Left lung (tissue), 4 donors: ENCODE measurements at regions not wholly inside any gene's neighbourhood (a gene's known extent, or its start where the extent isn't known, plus 50 kb on each side); places are given as distances from the start of the nearest gene placed in this dataset.

Experiments
- ATAC-seq: fragments of 200-7000 bp; cut with Tn5 transposase; one replicate; pipeline ENCODE4 v1.9.1; 2020; ENCODE audit warnings: moderate library complexity
- DNase-seq, 4 donors: peaks; one replicate each; pipeline ENCODE4 v3.0.0-alpha.2; 2013 to 2020
- H3K27ac ChIP-seq, 2 donors: fragments of 200-600 bp; sonication (generic) in 1 of 2; one replicate each; pipeline versions ENCODE4 v1.5.0 to v1.8.0; 2020 to 2021
- H3K27me3 ChIP-seq, 2 donors: fragments of 200-600 bp; sonication (generic) in 1 of 2; one replicate each; pipeline versions ENCODE4 v1.5.0 to v1.8.0; 2020 to 2021
- H3K36me3 ChIP-seq, 2 donors: fragments of 200-600 bp; sonication (generic) in 1 of 2; one replicate each; pipeline versions ENCODE4 v1.5.0 to v1.8.0; 2020 to 2021
- H3K4me1 ChIP-seq, 2 donors: fragments of 200-600 bp; one replicate each; pipeline ENCODE4 v1.8.0; 2021
- H3K4me3 ChIP-seq, 2 donors: fragments of 200-600 bp; sonication (generic) in 1 of 2; one replicate each; pipeline versions ENCODE4 v1.5.0 to v1.8.0; 2020 to 2021; ENCODE audit warnings: mild to moderate bottlenecking in 1 of 2
- H3K9me3 ChIP-seq, 2 donors: fragments of 200-600 bp; sonication (generic) in 1 of 2; one replicate each; pipeline versions ENCODE4 v1.5.0 to v1.8.0; 2020 to 2021
- intact Hi-C, 2 donors: fragments of 100-400 bp; cut with DNase I; formaldehyde crosslinking; loops; one replicate each; pipeline versions ENCODE4 v1.11.2 to v1.14.2; 2022
- TF ChIP-seq, protein P1 (sequence below), 2 donors: fragments of 200-600 bp; sonication (generic) in 1 of 2; IDR thresholded peaks; one replicate each; pipeline versions ENCODE4 v1.5.0 to v1.8.0; 2021; ENCODE audit warnings: antibody characterized with exemption in 2 of 2
- donor health status: DM: no; HTN: yes; CAD: no.
- donor health status: DM: no; HTN: no; CAD: no.

DNA sequence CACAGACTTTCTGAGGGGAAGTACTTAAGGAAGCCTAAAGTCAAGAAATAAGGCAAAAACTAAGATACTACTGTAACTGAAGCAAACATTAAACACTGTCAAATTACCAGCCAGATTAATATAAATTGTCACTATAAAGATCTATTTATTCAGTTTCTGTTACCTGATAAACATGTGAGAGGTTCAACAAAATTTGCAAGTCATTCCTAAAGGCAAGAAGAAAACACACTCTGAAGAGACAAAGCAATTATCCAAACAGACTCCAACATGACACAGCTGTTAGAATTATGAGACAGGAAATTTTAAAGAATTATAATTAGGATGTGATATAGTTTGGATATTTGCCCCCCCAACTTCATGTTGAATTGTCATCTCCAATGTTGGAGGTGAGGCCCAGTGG, 140.4 kb upstream of the COL3A1 start:
- ATAC-seq (no peak), DNase-seq (no peak)
- intact Hi-C loops, result no loop called here
- TF ChIP-seq, protein P1, sequence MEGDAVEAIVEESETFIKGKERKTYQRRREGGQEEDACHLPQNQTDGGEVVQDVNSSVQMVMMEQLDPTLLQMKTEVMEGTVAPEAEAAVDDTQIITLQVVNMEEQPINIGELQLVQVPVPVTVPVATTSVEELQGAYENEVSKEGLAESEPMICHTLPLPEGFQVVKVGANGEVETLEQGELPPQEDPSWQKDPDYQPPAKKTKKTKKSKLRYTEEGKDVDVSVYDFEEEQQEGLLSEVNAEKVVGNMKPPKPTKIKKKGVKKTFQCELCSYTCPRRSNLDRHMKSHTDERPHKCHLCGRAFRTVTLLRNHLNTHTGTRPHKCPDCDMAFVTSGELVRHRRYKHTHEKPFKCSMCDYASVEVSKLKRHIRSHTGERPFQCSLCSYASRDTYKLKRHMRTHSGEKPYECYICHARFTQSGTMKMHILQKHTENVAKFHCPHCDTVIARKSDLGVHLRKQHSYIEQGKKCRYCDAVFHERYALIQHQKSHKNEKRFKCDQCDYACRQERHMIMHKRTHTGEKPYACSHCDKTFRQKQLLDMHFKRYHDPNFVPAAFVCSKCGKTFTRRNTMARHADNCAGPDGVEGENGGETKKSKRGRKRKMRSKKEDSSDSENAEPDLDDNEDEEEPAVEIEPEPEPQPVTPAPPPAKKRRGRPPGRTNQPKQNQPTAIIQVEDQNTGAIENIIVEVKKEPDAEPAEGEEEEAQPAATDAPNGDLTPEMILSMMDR (IDR thresholded peaks at IDR 0.05), result no peak
- H3K4me3 ChIP-seq, result no peak overlapping the region
- no peaks in the 10 kb centered on the region for H3K4me1 ChIP-seq
- H3K9me3 ChIP-seq, result peaks cover 0 to 43% of the 10 kb centered on the region in 2 donors
- H3K36me3 ChIP-seq, result no peaks in the 10 kb centered on the region
- H3K27me3 ChIP-seq, result no peaks in the 10 kb centered on the region
- no peak overlapping the region for H3K27ac ChIP-seq

DNA sequence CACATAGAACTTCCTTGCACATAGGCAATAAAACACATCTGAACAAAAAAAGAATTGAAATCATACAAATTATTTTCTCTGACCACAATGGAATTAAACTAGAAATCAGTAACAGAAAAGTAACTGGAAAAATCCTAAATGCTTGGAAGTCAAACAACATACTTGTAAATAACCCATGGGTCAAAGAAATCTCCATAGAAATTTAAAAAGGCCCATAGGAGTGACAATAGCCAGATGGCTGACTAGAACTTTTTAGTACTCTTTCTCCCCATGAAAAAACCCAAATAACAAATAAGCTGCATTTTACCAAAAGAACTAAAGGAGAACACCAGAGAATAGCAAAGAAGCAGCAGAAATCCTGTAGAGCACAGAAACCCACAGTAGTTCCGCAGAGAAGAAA, 139.2 kb upstream of the COL3A1 start:
- H3K36me3 ChIP-seq, result no peaks in the 10 kb centered on the region
- no peak overlapping the region for H3K27ac ChIP-seq
- H3K4me1 ChIP-seq, result no peaks in the 10 kb centered on the region
- H3K9me3 ChIP-seq, result peaks cover 0 to 46% of the 10 kb centered on the region in 2 donors
- no peak for DNase-seq
- no peaks in the 10 kb centered on the region for H3K27me3 ChIP-seq
- ATAC-seq, result no peak
- TF ChIP-seq, protein P1 (IDR thresholded peaks at IDR 0.05), result no peak
- intact Hi-C loops, result no loop called here
- no peak overlapping the region for H3K4me3 ChIP-seq

DNA sequence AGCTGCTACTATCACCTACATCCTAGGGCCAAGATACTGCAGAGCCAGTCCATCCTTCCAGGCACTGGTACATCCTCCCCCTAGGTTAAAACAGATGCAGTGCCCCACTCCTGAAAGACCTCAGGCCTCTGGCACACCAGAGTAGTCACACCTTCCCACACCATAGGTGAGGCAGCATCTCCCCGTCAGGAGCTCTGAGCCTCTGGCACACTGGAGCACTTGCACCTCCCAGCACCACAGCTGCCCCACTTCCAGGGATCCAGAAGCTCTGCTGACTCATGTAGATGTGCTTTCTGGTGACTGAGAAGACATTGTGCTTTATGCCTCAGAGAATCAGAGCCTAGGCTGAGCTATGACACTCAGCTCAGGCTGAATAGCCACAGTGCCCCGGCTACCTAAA, 138.4 kb upstream of the COL3A1 start:
- Histone ChIP-seq H3K27ac (no peak overlapping the region), H3K27me3 (no peaks in the 10 kb centered on the region), H3K4me3 (no peak overlapping the region), H3K4me1 (no peaks in the 10 kb centered on the region), H3K9me3 (peaks cover 0 to 46% of the 10 kb centered on the region in 2 donors), H3K36me3 (no peaks in the 10 kb centered on the region)
- ATAC-seq (no peak), DNase-seq (peak in 1 of 4 donors; percentile 23)
- intact Hi-C loops, result no loop called here
- TF ChIP-seq, protein P1 (IDR thresholded peaks at IDR 0.05), result no peak

DNA sequence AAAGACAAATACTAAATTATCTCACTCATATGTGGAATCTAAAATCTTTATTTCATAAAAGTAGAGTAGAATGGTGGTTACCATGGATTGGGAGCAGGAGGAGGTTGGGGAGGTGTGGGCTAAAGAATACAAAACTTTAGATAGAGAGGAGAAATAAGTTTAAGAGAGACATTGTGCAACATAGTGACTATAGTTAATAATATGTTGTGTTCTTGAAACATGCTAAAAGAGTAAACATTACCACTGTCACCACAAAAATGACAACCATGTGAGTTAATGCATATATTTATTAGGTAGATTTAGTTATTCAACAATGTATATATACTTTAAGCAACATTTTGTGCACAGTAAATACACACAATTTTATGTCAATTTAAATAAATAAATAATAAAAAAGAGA, 128.5 kb upstream of the COL3A1 start:
- Histone ChIP-seq H3K4me1 (no peaks in the 10 kb centered on the region), H3K4me3 (no peak overlapping the region), H3K36me3 (no peaks in the 10 kb centered on the region), H3K27ac (no peak overlapping the region), H3K27me3 (no peaks in the 10 kb centered on the region), H3K9me3 (peaks cover 0 to 11% of the 10 kb centered on the region in 2 donors)
- ATAC-seq (no peak), DNase-seq (no peak)
- TF ChIP-seq, protein P1 (IDR thresholded peaks at IDR 0.05), result no peak
- intact Hi-C loops, result no loop called here

DNA sequence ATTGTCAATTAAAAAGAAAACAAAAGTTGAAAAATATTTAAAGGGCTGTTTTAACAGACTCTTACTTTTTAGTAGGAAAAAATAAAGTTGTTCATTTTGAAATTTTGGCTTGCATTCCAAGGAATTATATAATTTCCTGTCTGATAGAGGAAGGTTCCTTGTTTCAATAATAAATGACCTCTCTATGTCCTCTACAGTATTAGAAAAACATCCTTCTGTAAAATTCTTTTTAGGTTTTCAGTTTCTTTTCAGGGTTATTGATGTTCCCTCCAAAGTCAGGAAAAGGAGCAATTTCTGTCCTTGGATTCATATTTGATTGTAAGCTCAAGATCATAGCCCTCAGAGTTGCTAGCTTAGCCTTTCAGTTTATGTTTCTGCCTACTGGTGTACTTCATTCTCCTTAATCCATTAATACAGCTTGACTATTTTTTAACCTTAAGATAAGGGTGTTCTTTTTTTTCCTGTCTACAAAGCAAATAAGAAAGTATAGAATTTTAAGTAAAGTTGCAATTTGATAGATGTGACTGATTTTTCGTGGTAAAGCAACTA, 125.2 kb upstream of the COL3A1 start:
- TF ChIP-seq, protein P1 (IDR thresholded peaks at IDR 0.05), result no peak
- no peak for DNase-seq
- Histone ChIP-seq H3K9me3 (no peaks in the 10 kb centered on the region), H3K4me3 (no peak overlapping the region), H3K27ac (no peak overlapping the region), H3K36me3 (no peaks in the 10 kb centered on the region), H3K4me1 (no peaks in the 10 kb centered on the region), H3K27me3 (no peaks in the 10 kb centered on the region)
- intact Hi-C loops, result no loop called here
- no peak for ATAC-seq
